ENCODE measurements at regions not wholly inside any gene's neighbourhood (a gene's known extent, or its start where the extent isn't known, plus 50 kb on each side); places are given as distances from the start of the nearest gene placed in this dataset.

- Histone ChIP-seq H3K36me3 (no peaks in the 10 kb centered on the region), H3K4me3 (replicated peaks in 1 of 3) (no peak overlapping the region), H3K27me3 (no peaks in the 10 kb centered on the region), H3K27ac (no peak overlapping the region), H3K9me3 (no peaks in the 10 kb centered on the region), H3K4me1 (no peaks in the 10 kb centered on the region)
- TF ChIP-seq CTCF (IDR thresholded peaks at IDR 0.05) (no peak), POLR2A (IDR thresholded peaks at IDR 0.05) (no peak)
- DNase-seq: no peak
- intact Hi-C loops (cut with DNase I): no loop called here
- 96 to 99% methylated on average over 2 of the region's 2 CpGs for WGBS, 2 donors
Observed at GRCh38 chr2:49861821-49862220, 707.5 kb upstream of the FSHR start.

GRCh38 chr2:49860834-49861233 is 706.5 kb upstream of the FSHR start:
- no peak for TF ChIP-seq CTCF (IDR thresholded peaks at IDR 0.05)
- no peak for TF ChIP-seq POLR2A (IDR thresholded peaks at IDR 0.05)
- no peak overlapping the region for H3K27ac ChIP-seq
- intact Hi-C loops (cut with DNase I): no loop called here

GRCh38 chr2:49860170-49860569 is 705.9 kb upstream of the FSHR start:
- DNase-seq: no peak
- intact Hi-C loops (cut with DNase I): no loop called here
- Histone ChIP-seq H3K4me3 (replicated peaks in 1 of 3) (no peak overlapping the region), H3K36me3 (no peaks in the 10 kb centered on the region), H3K27ac (no peak overlapping the region), H3K27me3 (no peaks in the 10 kb centered on the region), H3K9me3 (no peaks in the 10 kb centered on the region), H3K4me1 (no peaks in the 10 kb centered on the region)
- TF ChIP-seq POLR2A (IDR thresholded peaks at IDR 0.05): no peak
- whole genome bisulfite sequencing, 2 donors: 86 to 88% methylated on average over 2 of the region's 2 CpGs

More at GRCh38 chr2:49860834-49861233, 706.5 kb upstream of the FSHR start:
- no peaks in the 10 kb centered on the region for H3K4me1 ChIP-seq
- no peaks in the 10 kb centered on the region for H3K27me3 ChIP-seq
- 91 to 92% methylated on average over 2 of the region's 2 CpGs for WGBS, 2 donors
- no peak for DNase-seq
- no peaks in the 10 kb centered on the region for H3K9me3 ChIP-seq
- no peak overlapping the region for H3K4me3 ChIP-seq (replicated peaks in 1 of 3)
- H3K36me3 ChIP-seq: no peaks in the 10 kb centered on the region

GRCh38 chr2:49858657-49859056 is 704.3 kb upstream of the FSHR start:
- Histone ChIP-seq H3K27me3 (no peaks in the 10 kb centered on the region), H3K4me3 (replicated peaks in 1 of 3) (no peak overlapping the region), H3K36me3 (no peaks in the 10 kb centered on the region), H3K27ac (no peak overlapping the region), H3K9me3 (no peaks in the 10 kb centered on the region), H3K4me1 (no peaks in the 10 kb centered on the region)
- TF ChIP-seq CTCF (IDR thresholded peaks at IDR 0.05) (no peak), POLR2A (IDR thresholded peaks at IDR 0.05) (no peak)
- 76 to 87% methylated on average over 2 of the region's 2 CpGs for WGBS, 2 donors
- intact Hi-C loops (cut with DNase I): no loop called here
- no peak for DNase-seq

DNA sequence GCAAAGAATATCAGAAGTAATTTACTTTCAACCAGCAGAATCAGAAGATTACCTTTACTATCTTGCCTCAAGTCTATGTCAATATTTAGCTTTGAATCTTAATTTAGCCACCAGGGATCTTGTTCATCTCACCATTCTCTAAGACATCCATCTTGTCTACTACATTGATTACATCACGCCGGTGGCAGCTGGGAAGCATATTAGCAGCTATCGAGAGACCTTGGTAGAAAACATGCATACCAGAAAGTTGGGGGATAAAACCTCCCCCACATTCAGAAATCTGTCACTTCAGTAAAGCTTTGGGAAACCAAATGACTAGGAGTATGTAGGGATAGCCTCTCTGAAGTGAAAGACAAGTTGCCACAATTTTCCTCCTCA is 703.8 kb upstream of the FSHR start:
- no peaks in the 10 kb centered on the region for H3K9me3 ChIP-seq
- H3K4me3 ChIP-seq (replicated peaks in 1 of 3): no peak overlapping the region
- H3K27me3 ChIP-seq: no peaks in the 10 kb centered on the region
- H3K4me1 ChIP-seq: no peaks in the 10 kb centered on the region
- no peak for DNase-seq
- H3K36me3 ChIP-seq: no peaks in the 10 kb centered on the region
- WGBS, 2 donors: 90% methylated on average over 3 of the region's 3 CpGs
- intact Hi-C loops (cut with DNase I): no loop called here
- no peak for TF ChIP-seq CTCF (IDR thresholded peaks at IDR 0.05)
- no peak for TF ChIP-seq POLR2A (IDR thresholded peaks at IDR 0.05)
- H3K27ac ChIP-seq: no peak overlapping the region

Data from thyroid gland (tissue), 4 donors.